ENCODE measurements at regions not wholly inside any gene's neighbourhood (a gene's known extent, or its start where the extent isn't known, plus 50 kb on each side); places are given as distances from the start of the nearest gene placed in this dataset.

DNA sequence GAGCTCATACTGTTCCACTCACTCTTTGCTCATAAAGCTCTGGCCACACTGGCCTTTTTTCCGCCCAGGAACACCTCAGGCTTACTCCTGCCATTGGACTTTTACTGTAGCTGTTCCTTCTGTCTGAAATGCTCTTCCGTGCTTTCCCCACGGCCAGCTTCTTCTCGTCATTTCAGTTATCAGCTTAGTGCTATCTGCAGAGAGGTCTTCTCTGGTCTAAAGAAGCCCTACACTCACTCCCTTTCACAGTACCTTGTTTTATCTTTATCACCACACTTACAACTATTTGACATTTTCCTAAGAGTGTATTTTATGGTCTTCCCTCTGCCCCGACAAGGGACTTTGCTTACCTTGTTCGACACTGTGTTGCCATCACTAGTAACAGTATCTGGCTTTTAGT, 388.1 kb upstream of the SPRED2 start:
- DNase-seq: no peak

DNA sequence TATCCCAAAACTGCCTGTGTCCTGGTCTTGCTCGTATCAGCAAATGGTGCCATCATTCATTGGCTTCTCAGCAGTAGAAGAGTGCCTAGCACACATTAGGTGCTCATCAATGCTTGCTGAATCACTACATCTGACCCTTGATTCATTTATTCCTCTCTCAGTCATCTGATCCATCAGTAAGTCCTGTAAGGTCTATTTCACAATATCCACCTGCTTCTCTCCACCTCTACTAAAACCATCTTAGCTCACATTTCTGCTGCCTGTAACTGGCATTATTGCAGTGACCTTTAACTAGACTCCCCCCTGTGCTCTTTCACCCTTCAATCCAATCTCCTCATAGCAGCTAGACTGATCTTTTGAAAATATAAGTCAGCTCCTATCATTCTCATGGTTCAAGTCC, 387.6 kb upstream of the SPRED2 start:
- no peak for DNase-seq

DNA sequence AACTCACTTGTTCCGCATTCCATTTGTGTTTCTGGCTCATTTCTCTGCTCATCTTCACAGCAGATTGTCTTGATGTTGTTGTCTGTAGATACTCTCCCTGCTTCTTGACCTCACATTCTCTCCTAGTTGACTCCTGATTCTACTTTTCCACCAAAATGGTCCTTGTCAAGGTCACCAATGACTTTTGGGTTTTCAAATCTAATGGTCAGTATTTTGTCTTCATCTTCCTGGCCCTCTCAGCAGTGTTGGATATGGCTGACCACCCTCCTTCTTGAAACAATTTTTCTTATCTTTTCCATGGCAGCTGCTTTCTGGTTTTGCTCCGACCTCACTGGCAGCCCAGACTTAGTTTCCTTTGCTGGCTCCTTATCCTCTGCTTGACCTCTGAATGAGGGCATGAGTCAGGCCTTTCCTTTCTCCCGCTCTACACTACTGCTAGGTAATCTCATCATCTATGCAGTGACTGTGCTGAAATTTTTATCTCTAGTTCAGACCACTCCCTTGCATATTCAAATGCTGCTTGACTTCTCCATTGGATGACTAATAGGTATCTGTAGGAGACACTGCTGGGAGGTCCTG, 386.6 kb upstream of the SPRED2 start:
- no peak for DNase-seq

DNA sequence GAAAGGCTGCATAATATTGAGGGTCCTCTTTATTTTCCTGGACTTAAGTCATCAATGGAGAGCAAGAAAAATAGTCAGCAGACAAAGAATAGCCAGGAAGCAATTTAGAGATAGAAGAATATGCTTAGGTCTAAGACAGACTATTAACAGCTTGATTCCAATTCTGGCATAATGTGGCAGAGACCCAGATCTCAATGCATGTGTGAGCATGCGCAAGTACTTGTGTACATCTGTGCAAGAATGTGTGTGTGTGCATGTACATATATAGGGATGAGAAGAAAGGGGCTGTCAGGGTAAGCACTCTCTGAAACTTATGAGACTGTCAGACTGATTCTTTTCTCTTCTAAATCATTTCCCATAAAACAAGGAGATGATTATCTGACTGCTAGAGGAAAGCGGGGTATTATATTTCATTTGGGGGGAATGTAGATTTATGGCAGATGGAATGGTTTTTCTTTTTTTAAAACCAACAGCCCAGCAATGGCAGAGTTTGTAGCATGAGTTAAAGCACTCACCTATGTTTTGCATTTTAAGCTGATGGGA, 381.3 kb upstream of the SPRED2 start:
- DNase-seq: no peak

DNA sequence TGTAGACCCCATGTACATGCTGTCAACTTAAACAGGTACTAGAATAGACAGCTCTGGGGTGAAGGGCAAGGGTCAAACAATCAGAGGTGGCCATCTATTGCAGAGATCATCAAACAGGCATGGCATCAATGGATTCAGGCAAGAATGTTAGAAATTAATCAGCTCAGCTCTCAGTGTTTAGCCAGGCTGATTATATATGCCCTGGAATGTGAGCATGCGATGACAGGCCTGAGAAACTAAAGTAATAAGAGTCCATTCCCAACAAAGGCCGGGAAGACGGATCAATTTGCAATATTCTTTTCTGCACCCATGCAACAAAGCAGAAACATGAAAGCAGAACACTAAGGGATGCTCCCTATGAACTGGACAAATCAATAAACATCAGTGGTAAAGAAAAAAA, 380.5 kb upstream of the SPRED2 start:
- DNase-seq: no peak

DNA sequence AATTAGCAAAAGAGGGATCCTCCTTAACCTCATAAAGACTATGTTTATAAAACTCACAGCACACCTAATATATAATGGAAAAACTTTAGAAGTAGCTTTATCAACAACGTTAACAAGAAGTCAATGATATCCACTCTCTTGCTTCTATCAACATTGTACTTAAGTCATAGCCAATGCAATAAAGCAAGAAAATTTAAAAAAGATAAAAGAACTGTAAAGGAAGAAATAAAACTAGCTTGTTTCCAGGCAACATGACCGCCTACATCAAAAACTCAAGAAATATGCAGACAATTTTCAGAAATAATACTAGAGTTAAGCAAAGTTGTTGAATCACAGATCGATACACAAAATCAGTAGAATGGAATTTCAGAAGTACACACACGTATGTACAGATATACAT, 375.5 kb upstream of the SPRED2 start:
- DNase-seq: no peak

DNA sequence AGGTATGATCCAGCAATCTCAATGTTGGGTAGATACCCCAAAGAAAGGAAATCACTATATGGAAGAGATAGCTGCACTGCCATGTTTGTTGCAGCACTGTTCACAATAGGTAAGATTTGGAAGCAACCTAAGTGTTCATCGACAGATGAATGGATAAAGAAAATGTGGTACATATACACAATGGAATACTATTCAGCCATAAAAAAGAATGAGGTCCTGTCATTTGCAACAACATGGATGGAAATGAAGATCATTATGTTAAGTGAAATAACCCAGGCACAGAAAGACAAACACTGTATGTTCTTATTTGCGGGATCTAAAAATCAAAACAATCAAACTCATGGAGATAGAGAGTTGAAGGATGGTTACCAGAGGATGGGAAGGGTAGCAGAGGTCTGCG, 372.4 kb upstream of the SPRED2 start:
- DNase-seq: no peak

DNA sequence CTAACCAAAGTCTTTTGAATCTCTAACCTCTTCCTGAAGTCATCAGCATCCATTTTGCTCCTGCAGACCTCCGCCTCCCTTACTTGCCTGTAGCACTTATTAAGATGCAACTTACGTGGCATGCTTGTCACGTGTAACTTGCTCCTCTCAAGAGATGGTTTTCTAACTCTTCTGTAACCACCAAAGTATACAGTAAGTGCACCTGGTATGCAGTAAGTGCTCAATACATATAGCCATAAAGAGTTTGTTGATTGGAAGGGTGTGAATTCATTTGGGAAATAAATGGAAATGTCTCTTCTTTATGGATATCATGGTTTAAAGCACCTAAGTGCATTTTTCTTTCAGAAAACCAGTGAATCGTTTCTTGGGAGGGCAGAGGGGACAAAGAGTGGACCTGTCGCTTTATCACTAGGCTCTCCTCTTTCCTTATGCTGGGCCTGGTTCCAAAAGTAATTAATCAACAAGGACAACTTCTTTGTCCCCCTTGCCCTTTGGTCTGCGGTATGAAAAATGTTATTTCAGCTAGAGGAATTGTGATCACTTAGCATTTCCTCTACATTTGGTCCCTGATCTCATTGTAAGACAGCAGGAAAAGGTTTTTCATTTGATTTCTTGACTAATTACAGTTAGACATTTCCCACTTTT, 370.0 kb upstream of the SPRED2 start:
- DNase-seq: no peak

DNA sequence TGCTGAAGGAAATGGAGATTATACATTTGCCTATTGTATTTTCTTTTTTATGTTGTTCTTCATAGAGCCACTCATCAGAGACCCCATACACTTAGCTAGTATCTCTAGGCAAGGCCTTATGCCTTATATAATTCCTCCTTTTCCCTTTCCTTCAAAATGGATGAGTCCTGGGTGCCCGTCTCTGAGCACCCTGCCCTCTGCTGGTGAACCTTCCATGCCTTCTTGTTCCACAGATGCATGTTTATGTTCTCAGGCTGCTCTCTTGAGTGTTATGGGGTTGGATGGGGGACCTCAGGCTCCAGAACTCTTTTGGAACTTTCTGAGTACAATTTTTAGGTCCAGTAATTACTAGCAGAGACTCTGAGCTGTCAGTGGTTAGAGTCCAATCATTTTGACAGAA, 368.6 kb upstream of the SPRED2 start:
- peak; percentile 22 to 55 (median 26) for DNase-seq

DNA sequence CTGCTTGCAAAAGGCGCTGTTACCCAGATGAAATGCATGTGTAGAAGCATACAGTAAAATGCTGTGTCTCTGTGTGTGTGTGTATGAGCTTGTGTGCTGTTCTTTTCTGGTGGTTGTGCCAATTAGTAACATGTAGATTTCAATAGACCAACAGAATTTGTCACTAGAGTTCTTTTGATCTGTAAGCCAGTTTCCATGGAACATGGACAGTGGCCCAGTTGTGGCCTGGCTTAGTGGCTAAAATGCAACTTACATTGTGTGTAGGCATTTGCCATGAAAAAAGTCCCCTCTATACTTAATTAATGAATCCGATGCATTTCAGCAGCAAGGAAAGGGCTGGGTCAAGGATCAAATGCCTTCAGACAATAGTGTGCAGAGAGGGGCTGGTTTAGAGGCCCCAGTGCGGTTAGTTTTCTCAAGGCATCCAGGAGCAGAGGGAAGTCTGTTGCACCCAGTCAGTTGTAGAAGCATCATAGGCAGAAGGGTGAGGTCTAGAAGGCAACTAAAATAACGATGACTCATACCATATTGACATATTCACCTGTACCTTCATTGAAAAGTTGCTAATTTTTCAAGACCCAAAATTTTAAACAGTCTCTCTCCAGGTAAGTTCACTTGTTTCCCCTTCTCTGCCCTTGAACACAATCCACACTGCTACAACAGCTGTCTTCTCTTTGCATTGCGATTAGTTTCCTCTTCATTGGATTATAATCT, 366.9 kb upstream of the SPRED2 start:
- DNase-seq: no peak

DNA sequence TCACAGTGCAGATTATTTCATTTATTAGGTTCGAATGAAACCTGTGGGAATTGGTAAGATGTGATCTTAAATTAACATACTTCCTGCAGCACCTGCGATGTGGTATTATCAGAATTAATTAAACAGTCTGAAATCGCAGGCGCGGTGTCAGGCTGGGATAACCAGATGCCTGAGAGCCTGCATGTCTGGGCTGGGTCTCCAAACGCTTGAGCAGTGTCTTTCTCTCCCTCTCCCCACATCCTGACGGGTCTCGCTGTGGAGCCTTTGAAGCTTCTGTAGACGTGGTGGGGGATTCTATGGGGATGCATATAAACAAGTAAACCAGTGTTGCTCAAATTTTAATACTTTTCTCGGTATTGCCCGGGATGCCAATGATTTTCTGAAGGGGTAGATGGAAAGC, 366.2 kb upstream of the SPRED2 start:
- DNase-seq: no peak

DNA sequence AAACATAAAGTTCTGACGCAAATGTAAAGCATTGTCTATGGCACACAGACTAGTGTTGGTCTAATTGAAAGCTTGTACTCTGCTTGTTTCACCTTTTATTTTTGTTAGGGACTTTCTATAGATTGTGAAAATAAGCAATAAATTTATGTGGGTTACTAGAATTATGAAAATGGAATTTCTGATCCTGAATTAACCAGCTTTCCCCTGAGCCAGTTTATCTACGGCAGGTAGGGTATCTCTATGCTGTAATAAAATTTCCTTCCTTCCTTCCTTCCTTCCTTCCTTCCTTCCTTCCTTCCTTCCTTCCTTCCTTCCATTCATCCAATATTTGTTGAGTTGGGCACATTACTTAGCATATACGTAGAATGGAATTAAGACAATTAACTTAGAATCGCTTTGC, 362.6 kb upstream of the SPRED2 start:
- DNase-seq: no peak

DNA sequence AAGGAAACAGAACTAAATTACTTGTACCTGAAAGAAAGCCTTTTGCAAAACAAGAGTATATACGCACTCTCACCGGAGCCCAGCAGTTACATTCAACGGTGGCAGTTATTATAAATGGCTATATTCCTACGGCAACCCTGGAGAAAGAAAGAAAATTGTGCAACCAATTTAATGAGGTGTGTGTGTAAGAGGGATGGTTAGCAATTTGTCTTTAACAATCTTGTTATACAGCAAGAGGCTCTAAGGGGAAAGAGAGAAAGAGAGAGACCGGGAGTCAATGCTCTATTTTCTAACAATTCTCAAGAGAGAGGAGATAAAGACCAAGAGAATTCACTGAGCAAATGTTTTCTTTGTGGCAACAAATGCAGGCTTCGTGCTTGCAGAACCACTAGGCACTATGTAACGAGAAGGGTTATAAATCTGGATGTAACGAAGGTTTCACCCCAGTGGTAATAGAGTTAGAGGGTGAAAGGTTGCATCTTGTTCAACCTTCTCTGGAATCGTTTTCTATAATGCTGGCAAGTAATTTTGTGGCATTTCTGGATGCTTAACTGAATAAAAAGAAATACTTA, 359.1 kb upstream of the SPRED2 start:
- DNase-seq: no peak

DNA sequence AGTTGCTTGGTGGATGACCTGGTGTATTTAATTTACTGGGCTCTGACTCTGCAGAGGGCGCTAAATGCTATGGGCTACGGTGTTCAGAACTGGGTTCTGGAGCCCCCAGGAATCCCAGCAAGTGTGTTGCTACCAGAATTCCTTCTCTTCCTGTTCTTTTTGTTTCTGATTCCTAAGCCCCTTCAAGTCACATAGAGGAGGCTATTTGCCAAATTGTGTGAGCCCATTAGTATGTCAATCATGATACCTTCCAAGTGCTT, 358.2 kb upstream of the SPRED2 start:
- no peak for DNase-seq

DNA sequence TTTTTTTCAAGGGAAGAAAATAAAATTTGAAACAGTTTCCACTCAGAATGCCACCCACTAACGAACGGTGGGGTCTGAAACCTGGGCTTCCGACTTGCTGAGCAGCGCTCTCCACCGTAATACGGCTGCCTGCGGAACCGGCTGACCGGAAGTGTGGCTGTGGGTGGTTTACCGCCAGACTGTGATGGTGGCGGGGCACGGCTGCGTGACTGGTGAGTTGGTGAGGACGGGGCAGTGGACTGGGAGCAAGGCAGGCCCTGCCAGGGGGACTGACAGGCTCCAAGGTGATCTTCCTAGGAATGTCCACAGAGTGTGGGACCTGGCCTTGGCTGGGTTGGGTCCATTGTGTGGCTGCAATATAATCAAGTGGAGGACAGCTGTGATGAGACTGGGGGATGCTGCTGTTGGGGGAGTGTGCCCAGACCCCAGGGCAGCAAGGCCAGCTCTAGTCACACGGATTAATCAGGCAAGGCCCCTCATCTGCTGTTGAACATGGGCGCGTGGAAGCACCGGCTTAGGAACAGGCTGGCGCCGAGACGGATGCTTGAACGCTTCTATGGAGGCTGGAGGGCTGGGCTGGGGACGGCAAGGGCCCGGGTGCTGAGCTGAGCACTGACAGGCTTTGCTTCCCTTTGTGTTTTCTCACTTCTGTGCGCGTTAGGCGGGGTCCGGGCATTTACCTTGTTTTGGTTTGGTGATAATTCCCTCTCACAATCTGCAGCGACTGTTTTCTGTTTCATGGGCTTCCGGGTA, 357.7 kb upstream of the SPRED2 start:
- DNase-seq: no peak

DNA sequence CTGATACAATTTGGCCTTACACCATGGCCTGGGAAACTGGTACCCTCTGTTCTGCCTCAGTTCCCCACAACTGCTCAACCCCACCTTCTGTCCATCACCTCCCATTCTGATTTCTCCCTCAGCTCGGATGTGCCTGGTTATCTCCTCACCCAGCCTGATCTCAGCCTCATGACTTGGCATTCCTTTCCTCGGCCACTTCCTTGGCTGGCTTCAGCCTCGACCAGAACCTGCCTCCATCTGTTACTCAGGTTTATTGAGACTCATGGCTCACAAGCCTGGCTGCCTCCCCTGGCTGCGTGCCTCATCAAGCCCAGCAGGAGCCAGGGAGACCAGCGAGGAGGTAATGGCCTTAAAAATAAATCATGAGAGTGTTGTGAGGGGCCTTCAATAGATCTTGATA, 356.2 kb upstream of the SPRED2 start:
- no peak for DNase-seq

DNA sequence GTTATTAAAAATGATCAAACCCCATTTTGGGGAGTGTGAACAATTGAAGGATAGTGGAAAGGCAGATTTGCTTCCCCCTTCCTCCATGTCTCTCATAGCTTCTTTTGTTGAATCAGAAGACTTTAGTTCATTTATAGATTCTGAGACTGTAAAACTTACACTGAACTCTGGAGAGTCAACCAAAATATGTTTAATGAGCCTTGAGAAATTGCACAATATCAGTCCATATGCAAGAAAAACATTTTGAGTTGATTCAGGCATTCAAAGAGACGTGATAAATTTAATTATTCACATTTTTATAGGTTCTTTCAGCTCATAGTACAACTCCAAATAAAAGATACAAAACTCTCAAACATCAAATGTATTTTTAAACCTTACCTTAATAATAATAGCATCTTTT, 354.4 kb upstream of the SPRED2 start:
- no peak for DNase-seq

DNA sequence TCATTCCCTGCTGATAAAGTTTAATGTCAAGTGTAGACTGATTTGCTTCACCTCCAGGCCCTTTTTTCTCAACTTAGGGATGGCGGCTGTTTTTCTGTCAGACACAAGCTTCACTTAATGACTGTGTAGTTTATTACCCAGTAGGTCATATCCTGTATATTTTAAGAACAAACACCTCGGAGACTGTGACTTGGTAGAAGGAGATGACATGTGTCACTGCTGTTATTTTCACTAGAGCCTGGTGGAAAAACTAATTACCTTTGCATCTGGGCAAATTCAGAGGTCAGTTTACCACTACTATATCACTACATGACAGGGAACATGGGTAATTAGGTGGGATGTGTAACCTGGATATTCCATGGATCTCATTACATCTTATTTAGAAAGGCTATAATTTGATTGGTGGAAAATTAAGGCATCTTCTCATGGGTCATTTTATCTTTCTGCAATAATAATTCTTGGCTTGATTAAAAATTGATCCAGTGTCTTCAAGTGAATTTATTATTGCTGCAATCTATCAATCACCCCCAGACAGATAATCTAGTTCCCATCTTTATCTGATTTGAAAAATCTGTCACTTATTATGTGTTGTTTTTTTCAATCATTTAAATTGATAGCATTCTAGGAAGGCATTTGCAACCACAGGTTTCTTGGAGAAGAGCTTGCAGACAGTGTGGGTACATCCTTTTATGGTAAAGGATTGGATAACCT, 353.8 kb upstream of the SPRED2 start:
- DNase-seq: no peak

DNA sequence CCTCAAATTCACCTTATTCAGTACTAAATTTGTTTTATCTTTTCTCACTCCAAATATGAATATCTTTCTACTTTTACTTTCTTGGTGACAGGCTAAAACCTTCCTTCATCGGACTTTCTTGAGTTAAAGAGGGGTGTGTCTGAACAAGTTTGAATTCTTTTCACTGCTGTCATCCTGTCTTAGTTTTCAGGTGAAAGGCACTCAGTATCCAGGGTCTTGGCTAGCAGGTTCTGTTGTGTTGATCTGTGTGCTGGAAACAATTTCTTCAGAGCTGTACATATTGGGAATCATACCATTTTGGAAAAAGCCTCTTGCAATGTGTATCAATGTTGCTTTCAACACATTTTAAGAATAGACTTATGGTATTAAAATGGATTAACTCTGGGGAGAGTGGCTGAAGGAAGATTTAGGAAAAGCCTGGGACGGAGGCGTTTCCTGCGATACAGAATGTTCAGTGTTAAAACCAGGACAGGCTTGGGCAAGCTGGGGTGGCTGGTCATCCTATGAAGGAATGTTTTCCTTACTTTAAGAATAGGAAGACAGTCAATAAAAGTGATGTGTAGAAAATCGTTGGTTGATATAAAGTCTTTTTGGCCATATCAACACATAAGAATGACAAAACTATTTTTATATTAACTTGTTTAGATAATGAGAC, 350.7 kb upstream of the SPRED2 start:
- DNase-seq: no peak

DNA sequence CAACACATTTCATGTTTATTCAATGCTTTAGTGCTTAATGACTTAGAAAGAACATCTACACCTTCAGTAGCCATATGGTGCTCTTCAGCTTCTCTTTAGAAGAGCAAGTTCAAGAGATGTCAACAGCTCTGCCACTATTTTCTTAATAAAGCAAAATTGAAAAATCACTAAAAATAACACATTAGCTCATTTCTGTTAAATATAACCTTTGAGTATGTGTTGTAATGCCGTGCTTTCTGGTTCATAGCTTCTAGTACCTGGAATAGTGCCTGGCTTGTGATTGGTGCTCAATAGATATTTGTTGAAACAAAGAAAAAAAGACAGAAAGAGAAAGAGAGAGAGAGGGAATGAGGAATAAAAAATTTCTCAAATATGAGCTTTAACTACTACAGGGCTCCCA, 349.8 kb upstream of the SPRED2 start:
- DNase-seq: no peak

DNA sequence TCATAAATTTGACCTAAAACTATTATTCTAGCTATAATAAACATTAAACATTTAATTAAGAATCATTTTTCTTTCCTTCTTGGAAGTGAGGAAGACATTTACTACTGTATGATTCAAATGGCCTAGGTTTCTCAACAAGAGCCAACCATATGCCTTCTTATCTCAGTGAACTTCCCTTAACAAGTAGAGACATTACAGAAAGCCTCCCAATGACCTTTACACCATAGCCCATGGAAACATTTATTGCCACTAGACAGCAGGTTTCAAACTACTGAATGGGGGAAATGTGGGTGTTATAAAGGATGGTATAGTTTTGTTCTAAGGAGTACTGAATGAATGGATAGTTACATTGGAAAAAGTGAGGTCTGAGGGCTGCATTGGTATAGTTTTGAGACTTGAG, 349.4 kb upstream of the SPRED2 start:
- no peak for DNase-seq

DNA sequence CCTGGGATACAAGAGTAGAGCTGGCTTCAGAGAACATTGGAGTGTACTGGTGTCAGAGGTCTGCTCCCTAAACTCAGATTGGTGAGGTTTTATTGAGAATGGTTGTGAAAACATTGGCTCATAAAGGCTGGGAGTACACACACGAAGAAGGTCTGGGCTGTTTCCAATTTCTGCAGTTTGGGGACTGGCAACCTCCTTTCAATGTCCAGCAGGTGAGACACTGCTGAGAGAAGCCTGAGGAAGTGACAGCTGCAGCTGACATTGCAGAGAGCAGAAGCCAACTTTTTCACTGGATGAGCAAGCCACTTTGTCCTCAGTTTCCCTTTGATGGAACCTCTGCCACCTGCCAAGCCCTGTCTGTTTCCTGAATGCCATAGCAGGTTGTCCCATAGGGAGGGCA, 346.6 kb upstream of the SPRED2 start:
- DNase-seq: no peak

Data from suppressor macrophage treated with lipopolysaccharide for 1 hour (primary cell).